SKM-1 (cell line): ENCODE measurements at regions not wholly inside any gene's neighbourhood (a gene's known extent, or its start where the extent isn't known, plus 50 kb on each side); places are given as distances from the start of the nearest gene placed in this dataset.
"Not testable (repeated sequence)": the region's sequence is repeated elsewhere in the genome, so short reads cannot be mapped to it uniquely, and the experiment has no call there.

Experiments
- DNase-seq: peaks from one replicate; lab custom pipeline; 2025; ENCODE audit not compliant: unreplicated experiment; lab: John Stamatoyannopoulos, UW

GRCh38 chr17:70278844-70279462 lies 109.6 kb downstream of the KCNJ2 start:
- DNase-seq: no peak

- DNase-seq: no peak
Observed at GRCh38 chr17:70286391-70286790, 117.1 kb downstream of the KCNJ2 start.

- peak; percentile 24 for DNase-seq
Observed at GRCh38 chr17:70288540-70289290, 119.4 kb downstream of the KCNJ2 start.

DNA sequence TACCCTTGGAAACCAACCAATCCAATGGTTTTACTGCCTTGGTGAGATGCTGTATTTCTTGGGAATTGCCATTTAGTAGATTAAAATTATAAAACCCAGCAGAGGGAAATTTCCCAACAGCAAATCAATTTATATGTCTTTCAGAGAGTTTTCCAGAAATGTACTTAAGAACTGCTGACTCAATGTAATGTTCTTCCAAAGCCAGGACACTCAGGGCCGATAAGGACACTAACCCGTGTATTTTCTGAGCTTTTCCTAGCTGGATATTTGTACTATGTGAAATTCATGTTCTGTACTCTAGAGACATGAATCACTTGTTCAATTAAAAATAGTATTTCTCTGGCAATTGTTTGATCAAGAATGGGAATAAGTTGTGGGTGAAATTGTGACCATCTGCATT lies 121.4 kb downstream of the KCNJ2 start:
- no peak for DNase-seq

DNA sequence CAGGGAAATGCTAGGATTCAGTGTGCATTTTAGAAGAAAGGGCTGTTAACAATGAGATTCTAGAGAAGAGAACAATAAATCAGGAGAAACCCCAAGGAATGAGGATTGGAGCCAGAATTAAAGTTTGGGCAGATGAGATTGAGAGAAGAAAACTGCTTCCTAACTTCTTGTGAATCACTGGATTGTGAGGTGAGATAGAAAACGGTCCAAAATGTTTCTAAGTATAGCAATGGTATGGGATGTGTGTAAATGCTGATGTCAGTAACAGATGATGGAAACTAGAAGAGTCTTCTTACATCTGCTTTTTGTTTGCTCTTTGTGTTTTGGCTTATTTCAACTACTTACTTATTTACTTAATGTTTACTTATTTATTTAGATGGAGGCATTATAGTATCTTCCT lies 123.0 kb downstream of the KCNJ2 start:
- DNase-seq: no peak

DNA sequence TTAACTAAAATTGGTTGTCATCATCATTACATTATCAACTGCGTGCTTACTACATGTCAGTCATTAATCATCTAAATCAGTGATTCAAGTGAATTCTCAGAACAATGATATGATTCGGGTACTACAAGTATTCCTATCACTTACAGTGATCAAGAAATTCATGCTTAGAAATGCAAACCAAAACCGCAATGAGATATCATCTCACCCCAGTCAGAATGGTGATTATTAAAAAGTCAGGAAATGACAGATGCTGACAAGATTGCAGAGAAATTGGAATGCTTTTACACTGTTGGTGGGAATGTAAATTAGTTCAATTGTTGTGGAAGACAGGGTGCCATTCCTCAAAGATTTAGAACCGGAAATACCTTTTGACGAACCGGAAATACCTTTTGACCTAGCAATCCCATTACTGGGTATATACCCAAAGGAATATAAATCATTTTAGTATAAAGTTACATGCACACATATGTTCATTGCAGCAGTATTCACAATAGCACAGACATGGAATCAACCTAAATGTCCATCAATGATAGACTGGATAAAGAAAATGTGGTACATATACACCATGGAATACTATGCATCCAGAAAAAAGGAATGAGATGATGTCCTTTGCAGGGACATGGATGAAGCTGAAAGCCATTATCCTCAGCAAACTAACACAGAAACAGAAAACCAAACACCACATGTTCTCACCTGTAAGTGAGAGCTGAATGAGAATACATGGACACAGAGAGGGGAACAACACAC lies 124.4 kb downstream of the KCNJ2 start:
- DNase-seq: not testable (repeated sequence)

DNA sequence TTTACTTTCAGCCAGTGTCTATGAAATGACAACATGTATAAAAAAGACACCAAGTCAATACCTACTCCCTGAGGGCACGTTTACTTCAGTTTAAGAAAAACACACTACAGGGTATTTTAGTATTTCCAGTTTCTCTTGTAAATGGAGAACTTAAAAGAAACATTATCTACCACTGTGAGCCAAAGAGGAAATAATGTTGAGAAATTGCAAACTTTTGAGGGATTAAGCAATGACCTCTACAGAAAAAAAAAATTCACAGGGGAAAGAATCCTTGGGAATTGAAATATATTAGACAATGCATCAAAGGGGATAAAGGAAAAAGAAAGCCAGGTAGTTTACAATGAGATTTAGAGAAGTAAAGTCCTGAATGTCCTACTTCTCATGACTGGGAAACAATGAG lies 126.0 kb downstream of the KCNJ2 start:
- DNase-seq: peak; percentile 75

GRCh38 chr17:70295731-70296130 lies 126.4 kb downstream of the KCNJ2 start:
- DNase-seq: peak; percentile 37

- no peak for DNase-seq
Observed at GRCh38 chr17:70296456-70296855, 127.1 kb downstream of the KCNJ2 start.

GRCh38 chr17:70297397-70297796 lies 128.1 kb downstream of the KCNJ2 start:
- no peak for DNase-seq

DNA sequence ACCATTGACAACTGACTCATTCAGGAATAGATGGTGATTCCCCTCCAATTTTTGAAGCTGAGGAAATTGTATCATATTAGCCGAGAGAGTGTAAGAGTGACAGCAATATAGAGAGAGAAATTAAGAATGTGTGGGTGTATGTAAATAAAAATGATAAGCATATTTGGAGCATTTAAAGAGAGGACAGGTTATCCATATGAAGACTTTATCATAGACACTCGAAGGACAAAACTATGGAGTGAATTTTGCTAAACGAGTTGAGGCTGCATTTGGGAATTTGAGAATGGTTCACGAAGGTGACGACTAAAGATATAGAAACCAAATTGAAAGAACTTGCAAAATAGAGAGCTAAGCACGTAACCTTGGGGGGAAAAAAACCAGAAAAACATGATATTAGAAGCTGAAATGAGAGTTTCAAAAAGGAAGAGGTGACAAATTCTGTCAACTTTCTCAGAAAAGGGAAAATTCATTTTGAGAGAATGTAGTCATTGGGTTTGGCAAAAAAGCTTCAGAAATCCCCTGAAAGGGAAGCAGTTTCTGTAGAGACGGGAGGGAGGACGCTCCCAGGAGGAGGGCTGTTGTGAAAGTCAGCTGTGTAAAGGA lies 129.7 kb downstream of the KCNJ2 start:
- DNase-seq: no peak

GRCh38 chr17:70307430-70308225 lies 138.3 kb downstream of the KCNJ2 start:
- no peak for DNase-seq

GRCh38 chr17:70308618-70309017 lies 139.3 kb downstream of the KCNJ2 start:
- no peak for DNase-seq

GRCh38 chr17:70310221-70310672 lies 140.9 kb downstream of the KCNJ2 start:
- no peak for DNase-seq

DNA sequence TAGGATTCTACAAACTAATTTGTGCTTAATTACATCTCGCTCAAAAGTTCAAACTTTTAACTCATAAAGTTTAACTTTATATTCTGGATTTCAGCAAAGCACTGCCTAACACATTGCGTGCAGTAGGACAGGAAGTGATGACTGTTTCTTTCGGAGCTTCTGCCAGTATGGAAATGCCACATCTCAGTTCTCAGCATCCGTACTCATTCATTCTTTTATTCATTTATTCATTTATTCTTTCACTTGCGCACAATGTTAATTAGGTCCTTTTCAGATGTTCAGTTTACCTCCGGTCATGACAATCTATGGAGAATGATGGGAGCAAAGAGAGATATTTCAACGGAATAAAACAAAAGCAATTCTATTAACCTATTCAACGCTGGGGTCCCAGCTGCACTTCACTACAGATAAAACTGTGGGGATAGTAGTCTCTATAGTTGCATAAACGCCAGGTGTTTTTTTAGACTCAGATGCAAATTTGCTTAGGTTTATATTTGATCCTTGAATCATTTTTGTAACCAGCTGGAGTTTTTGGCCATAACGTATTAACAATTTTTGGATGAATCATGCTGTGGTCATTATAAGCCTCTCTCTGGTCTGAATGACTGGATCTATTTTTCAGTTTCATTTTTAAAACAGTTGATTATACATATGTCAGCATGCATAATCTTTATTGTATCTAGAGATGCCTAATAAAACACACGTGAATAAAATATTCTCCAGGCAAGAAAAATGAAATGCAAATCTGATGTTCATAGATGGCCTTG lies 143.9 kb downstream of the KCNJ2 start:
- DNase-seq: no peak

DNA sequence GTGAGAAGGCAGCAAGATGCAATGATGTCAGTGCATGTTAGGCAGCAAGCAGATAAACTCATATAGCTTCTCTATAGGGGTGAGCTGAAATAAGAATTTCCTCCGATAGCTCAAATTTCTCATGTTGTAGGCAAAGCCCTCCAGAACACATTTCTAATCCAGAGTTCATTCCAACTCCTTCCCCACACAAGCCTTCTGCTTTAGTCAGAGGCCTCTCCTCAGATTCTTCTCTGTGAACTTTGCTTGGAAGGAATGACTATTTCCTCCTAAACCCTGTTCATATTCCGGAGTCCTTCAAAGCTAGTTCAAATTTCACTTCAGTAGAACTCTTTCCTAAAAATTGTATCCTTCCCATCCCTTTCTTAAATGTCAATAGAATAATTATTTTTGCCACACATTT lies 144.8 kb downstream of the KCNJ2 start:
- no peak for DNase-seq

DNA sequence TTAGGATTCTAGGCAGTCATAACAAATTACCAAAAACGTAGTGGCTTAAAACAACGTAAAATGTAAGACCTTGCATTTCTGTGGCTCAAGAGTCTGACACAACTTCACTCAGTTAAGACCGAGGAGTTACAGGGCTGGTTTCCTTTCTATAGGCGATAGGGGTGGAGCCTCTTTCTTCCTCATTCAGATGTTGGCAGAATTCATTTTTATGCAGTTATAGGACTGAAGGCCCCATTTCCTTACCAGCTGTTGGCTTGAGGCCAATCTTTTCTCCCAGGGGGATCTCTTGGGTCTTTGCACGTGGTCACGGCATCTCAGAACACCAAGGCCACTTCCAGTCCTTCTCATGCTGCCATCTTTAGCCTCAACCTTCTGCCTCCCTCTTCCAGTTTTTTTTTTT lies 145.2 kb downstream of the KCNJ2 start:
- no peak for DNase-seq

- DNase-seq: no peak
Observed at GRCh38 chr17:70317421-70317820, 148.1 kb downstream of the KCNJ2 start.

GRCh38 chr17:70318051-70318450 lies 148.7 kb downstream of the KCNJ2 start:
- no peak for DNase-seq

- DNase-seq: no peak
Observed at GRCh38 chr17:70319516-70319915, 150.2 kb downstream of the KCNJ2 start.
